Mesothelial cell of epicardium (in vitro differentiated cells): ENCODE measurements at regions not wholly inside any gene's neighbourhood (a gene's known extent, or its start where the extent isn't known, plus 50 kb on each side); places are given as distances from the start of the nearest gene placed in this dataset.

Source experiments
- DNase-seq, 2 experiments: peaks; one replicate each; pipeline ENCODE4 v3.0.0; 2021; ENCODE audit warnings: low spot score in 2 of 2; ENCODE audit not compliant: unreplicated experiment in 2 of 2
- H3K27ac Mint-ChIP-seq: 2 replicates; pipeline ENCODE4 v1.8.0; 2021; ENCODE audit warnings: mixed read lengths
- H3K27me3 Mint-ChIP-seq: 2 replicates; pipeline ENCODE4 v1.8.0; 2021; ENCODE audit warnings: low read depth, mixed read lengths
- H3K36me3 Mint-ChIP-seq: 2 replicates; pipeline ENCODE4 v1.8.0; 2021; ENCODE audit warnings: mixed read lengths
- H3K4me1 Mint-ChIP-seq: 2 replicates; pipeline ENCODE4 v1.8.0; 2021; ENCODE audit warnings: mixed read lengths
- H3K4me3 Mint-ChIP-seq: 2 replicates; pipeline ENCODE4 v1.8.0; 2021; ENCODE audit warnings: mild to moderate bottlenecking, moderate library complexity, mixed read lengths
- H3K9me3 Mint-ChIP-seq: 2 replicates; pipeline ENCODE4 v1.8.0; 2021; ENCODE audit warnings: mixed read lengths
- CTCF ChIP-seq: fragments of 200-600 bp; sonication (generic); IDR thresholded peaks from one replicate; pipeline ENCODE4 v1.5.0; 2021; ENCODE audit warnings: antibody characterized with exemption; ENCODE audit not compliant: unreplicated experiment

DNA sequence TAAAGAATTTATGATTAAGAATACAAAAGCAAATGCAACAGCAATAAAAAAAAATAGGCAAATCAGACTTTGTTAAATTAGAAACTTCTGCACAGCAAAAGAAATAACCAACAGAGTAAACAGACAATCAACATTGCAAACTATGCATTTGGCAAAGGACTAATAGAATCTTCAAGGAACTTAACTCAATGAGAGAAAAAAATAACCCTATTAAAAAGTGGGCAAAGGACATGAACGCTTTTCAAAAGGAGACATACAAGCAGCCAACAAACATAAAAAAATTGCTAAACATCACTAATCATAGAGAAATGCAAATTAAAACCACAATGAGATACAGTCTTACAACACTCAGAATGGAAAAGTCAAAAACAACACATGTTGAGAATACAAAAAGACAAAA is 166.0 kb upstream of the DSEL start:
- H3K4me3 Mint-ChIP-seq, result no peak overlapping the region
- H3K4me1 Mint-ChIP-seq, result no peaks in the 10 kb centered on the region
- no peaks in the 10 kb centered on the region for H3K27me3 Mint-ChIP-seq
- TF ChIP-seq CTCF, result no peak
- H3K9me3 Mint-ChIP-seq, result peaks cover 7% of the 10 kb centered on the region
- no peak for DNase-seq
- H3K36me3 Mint-ChIP-seq, result no peaks in the 10 kb centered on the region
- H3K27ac Mint-ChIP-seq, result no peak overlapping the region

- Mint-ChIP-seq H3K27me3 (no peaks in the 10 kb centered on the region), H3K4me1 (no peaks in the 10 kb centered on the region), H3K9me3 (peaks cover 7% of the 10 kb centered on the region), H3K4me3 (no peak overlapping the region), H3K36me3 (no peaks in the 10 kb centered on the region), H3K27ac (no peak overlapping the region)
- TF ChIP-seq CTCF, result no peak
- no peak for DNase-seq
Measured at GRCh38 chr18:67677489-67677888, 161.0 kb upstream of the DSEL start.

DNA sequence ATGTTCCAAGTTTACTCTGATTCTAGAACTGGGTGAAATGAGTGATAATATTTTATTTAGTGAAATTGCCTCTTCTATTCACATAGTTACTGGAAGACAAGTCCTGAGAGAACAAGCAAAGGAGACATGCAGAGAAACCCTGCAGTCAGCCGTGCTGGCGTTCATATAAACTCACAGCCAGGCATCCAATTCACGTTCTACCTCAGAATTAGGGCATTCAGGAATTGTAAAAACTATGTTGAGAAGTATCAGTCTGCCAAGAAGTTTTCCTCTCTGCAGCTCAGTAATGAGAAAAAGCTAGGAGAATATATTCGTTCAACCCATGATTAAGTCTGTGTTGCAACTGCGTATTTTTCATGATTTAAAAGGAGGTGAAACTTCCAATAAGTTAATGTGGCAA is 156.2 kb upstream of the DSEL start:
- TF ChIP-seq CTCF, result no peak
- Mint-ChIP-seq H3K27me3 (no peaks in the 10 kb centered on the region), H3K36me3 (no peaks in the 10 kb centered on the region), H3K4me3 (no peak overlapping the region), H3K27ac (no peak overlapping the region), H3K9me3 (no peaks in the 10 kb centered on the region), H3K4me1 (no peaks in the 10 kb centered on the region)
- no peak for DNase-seq

DNA sequence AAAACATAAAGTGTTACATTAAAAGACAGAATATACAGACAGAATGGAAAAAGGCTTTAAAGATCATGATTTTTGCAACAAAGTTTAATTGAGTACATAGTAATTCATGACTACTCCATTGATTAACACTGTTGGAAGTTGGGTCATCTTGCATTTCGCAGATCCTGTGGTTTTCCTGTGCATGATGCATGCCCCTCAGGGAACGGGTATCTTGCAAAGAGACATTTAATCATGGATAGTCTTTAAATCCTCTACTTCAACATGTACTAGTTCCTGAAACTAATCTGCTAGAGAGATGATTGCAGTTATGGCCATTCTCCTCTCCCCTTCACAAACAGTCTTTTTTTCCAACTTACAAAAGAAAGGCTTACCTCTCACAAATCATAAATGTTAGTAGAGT is 155.6 kb upstream of the DSEL start:
- no peak overlapping the region for H3K4me3 Mint-ChIP-seq
- no peak for DNase-seq
- no peaks in the 10 kb centered on the region for H3K36me3 Mint-ChIP-seq
- no peaks in the 10 kb centered on the region for H3K4me1 Mint-ChIP-seq
- H3K9me3 Mint-ChIP-seq, result no peaks in the 10 kb centered on the region
- TF ChIP-seq CTCF, result no peak
- no peak overlapping the region for H3K27ac Mint-ChIP-seq
- H3K27me3 Mint-ChIP-seq, result no peaks in the 10 kb centered on the region

DNA sequence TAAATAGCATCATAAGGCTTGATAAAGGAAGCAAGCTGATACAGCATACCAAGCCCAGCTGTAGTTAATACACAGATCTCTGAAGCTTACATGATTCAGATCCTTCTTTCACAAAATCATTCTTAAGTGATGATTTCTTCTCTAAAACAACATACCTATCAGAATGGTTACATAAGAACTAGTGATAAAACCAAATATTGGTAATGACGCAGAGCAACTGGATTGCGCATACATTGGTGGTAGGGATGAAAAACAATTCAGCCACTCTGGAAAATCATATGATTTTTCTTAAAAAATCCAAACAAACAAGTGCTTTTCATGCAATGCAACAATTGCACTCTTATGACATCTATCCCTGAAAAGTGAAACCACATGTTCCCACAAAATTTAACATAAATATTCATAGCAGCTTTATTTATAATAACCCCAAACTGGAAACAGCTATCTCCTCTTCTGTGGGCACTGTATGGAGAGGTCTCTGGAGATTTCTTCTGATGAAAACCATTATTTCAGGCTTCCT is 153.6 kb upstream of the DSEL start:
- no peak overlapping the region for H3K27ac Mint-ChIP-seq
- no peaks in the 10 kb centered on the region for H3K4me1 Mint-ChIP-seq
- TF ChIP-seq CTCF, result no peak
- H3K9me3 Mint-ChIP-seq, result peaks cover 4% of the 10 kb centered on the region
- no peaks in the 10 kb centered on the region for H3K27me3 Mint-ChIP-seq
- H3K4me3 Mint-ChIP-seq, result no peak overlapping the region
- no peak for DNase-seq
- no peaks in the 10 kb centered on the region for H3K36me3 Mint-ChIP-seq

- H3K9me3 Mint-ChIP-seq, result peaks cover 4% of the 10 kb centered on the region
- H3K27ac Mint-ChIP-seq, result no peak overlapping the region
- no peaks in the 10 kb centered on the region for H3K27me3 Mint-ChIP-seq
- H3K36me3 Mint-ChIP-seq, result no peaks in the 10 kb centered on the region
- peaks cover 5% of the 10 kb centered on the region for H3K4me1 Mint-ChIP-seq
- no peak for TF ChIP-seq CTCF
- no peak for DNase-seq
- H3K4me3 Mint-ChIP-seq, result no peak overlapping the region
Measured at GRCh38 chr18:67665266-67665665, 148.7 kb upstream of the DSEL start.
